OCI-LY7 (cell line): ENCODE measurements at regions not wholly inside any gene's neighbourhood (a gene's known extent, or its start where the extent isn't known, plus 50 kb on each side); places are given as distances from the start of the nearest gene placed in this dataset.

Source experiments
- CTCF ChIP-seq: fragments of 200-600 bp; sonication (generic); conservative IDR thresholded peaks from 2 replicates; pipeline ENCODE4 v1.5.1; 2014; ENCODE audit warnings: mild to moderate bottlenecking, antibody characterized with exemption, low read length, moderate library complexity, mixed read lengths
- EZH2phosphoT487 ChIP-seq: fragments of 200-600 bp; sonication (generic); IDR thresholded peaks from 2 replicates; pipeline ENCODE4 v1.6.1; 2018; ENCODE audit warnings: low read depth, borderline replicate concordance, mild to moderate bottlenecking, mixed run types, antibody characterized with exemption, low read length, moderate library complexity, mixed read lengths

- TF ChIP-seq CTCF, result no peak
- TF ChIP-seq EZH2phosphoT487, result no peak
Observed at GRCh38 chr11:15903246-15903645, 453.1 kb downstream of the SOX6 start.
